Activated T-helper 1 cell treated with anti-CD3 and anti-CD28 coated beads, Interleukin-12 subunit alpha, Interleukin-12 subunit beta, Interleukin-2, Interleukin-4 antibody, amounts not matched to agents 30 ng/mL and 10 ng/mL and 1 ng/mL, durations not matched to agents 14 hours and 24 hours and 36 hours (primary cell): ENCODE measurements at regions not wholly inside any gene's neighbourhood (a gene's known extent, or its start where the extent isn't known, plus 50 kb on each side); places are given as distances from the start of the nearest gene placed in this dataset.

Source experiments
- DNase-seq: peaks from one replicate; pipeline ENCODE4 v3.0.0; 2021; ENCODE audit warnings: low spot score
- H3K27ac Mint-ChIP-seq: one replicate; pipeline ENCODE4 v1.8.0; 2021; ENCODE audit warnings: mild to moderate bottlenecking, mixed read lengths
- H3K27me3 Mint-ChIP-seq: one replicate; pipeline ENCODE4 v1.8.0; 2022; ENCODE audit warnings: mild to moderate bottlenecking, moderate library complexity, mixed read lengths; ENCODE audit not compliant: insufficient read depth
- H3K36me3 Mint-ChIP-seq: one replicate; pipeline ENCODE4 v1.8.0; 2021; ENCODE audit warnings: low read depth, mixed read lengths
- H3K4me1 Mint-ChIP-seq: one replicate; pipeline ENCODE4 v1.8.0; 2021; ENCODE audit warnings: low read depth, mixed read lengths
- H3K4me3 Mint-ChIP-seq: one replicate; pipeline ENCODE4 v1.8.0; 2021; ENCODE audit warnings: mild to moderate bottlenecking, moderate library complexity, mixed read lengths
- H3K9me3 Mint-ChIP-seq: one replicate; pipeline ENCODE4 v1.8.0; 2021; ENCODE audit warnings: mixed read lengths
- intact Hi-C: fragments of 100-400 bp; cut with micrococcal nuclease; formaldehyde crosslinking; loops from one replicate; pipeline ENCODE4 v1.15.1; 2024

GRCh38 chr15:87263871-87264270 is 992.7 kb downstream of the NTRK3 start:
- H3K27me3 Mint-ChIP-seq = no peaks in the 10 kb centered on the region
- H3K4me3 Mint-ChIP-seq = no peak overlapping the region
- H3K9me3 Mint-ChIP-seq = peaks cover 20% of the 10 kb centered on the region
- H3K36me3 Mint-ChIP-seq = no peaks in the 10 kb centered on the region
- H3K4me1 Mint-ChIP-seq = no peaks in the 10 kb centered on the region
- no peak for DNase-seq
- H3K27ac Mint-ChIP-seq = no peak overlapping the region
- intact Hi-C loops = no loop called here

- no peak overlapping the region for H3K4me3 Mint-ChIP-seq
- no peaks in the 10 kb centered on the region for H3K4me1 Mint-ChIP-seq
- no peaks in the 10 kb centered on the region for H3K36me3 Mint-ChIP-seq
- H3K9me3 Mint-ChIP-seq = peaks cover 20% of the 10 kb centered on the region
- H3K27ac Mint-ChIP-seq = no peak overlapping the region
- intact Hi-C loops = no loop called here
- no peaks in the 10 kb centered on the region for H3K27me3 Mint-ChIP-seq
- DNase-seq = no peak
Measured at GRCh38 chr15:87263296-87263695, 993.2 kb downstream of the NTRK3 start.

- no peaks in the 10 kb centered on the region for H3K27me3 Mint-ChIP-seq
- no peak overlapping the region for H3K27ac Mint-ChIP-seq
- intact Hi-C loops = no loop called here
- peaks cover 3% of the 10 kb centered on the region for H3K9me3 Mint-ChIP-seq
- no peak overlapping the region for H3K4me3 Mint-ChIP-seq
- no peaks in the 10 kb centered on the region for H3K4me1 Mint-ChIP-seq
- H3K36me3 Mint-ChIP-seq = no peaks in the 10 kb centered on the region
- DNase-seq = no peak
Measured at GRCh38 chr15:87245592-87245991, 1010.9 kb downstream of the NTRK3 start.

GRCh38 chr15:87243474-87243873 is 1013.1 kb downstream of the NTRK3 start:
- Mint-ChIP-seq H3K4me3 (no peak overlapping the region), H3K27ac (no peak overlapping the region), H3K36me3 (no peaks in the 10 kb centered on the region), H3K9me3 (no peaks in the 10 kb centered on the region), H3K27me3 (no peaks in the 10 kb centered on the region), H3K4me1 (no peaks in the 10 kb centered on the region)
- no peak for DNase-seq
- intact Hi-C loops = no loop called here

GRCh38 chr15:87239582-87240230 is 1016.8 kb downstream of the NTRK3 start:
- intact Hi-C loops = no loop called here
- H3K36me3 Mint-ChIP-seq = no peaks in the 10 kb centered on the region
- no peak overlapping the region for H3K4me3 Mint-ChIP-seq
- H3K9me3 Mint-ChIP-seq = no peaks in the 10 kb centered on the region
- no peaks in the 10 kb centered on the region for H3K27me3 Mint-ChIP-seq
- no peaks in the 10 kb centered on the region for H3K4me1 Mint-ChIP-seq
- DNase-seq = no peak
- no peak overlapping the region for H3K27ac Mint-ChIP-seq

GRCh38 chr15:87238451-87239068 is 1018.0 kb downstream of the NTRK3 start:
- intact Hi-C loops = no loop called here
- no peak for DNase-seq
- Mint-ChIP-seq H3K27me3 (no peaks in the 10 kb centered on the region), H3K4me3 (no peak overlapping the region), H3K9me3 (no peaks in the 10 kb centered on the region), H3K36me3 (no peaks in the 10 kb centered on the region), H3K27ac (no peak overlapping the region), H3K4me1 (no peaks in the 10 kb centered on the region)

- H3K36me3 Mint-ChIP-seq = no peaks in the 10 kb centered on the region
- H3K4me1 Mint-ChIP-seq = no peaks in the 10 kb centered on the region
- peaks cover 3% of the 10 kb centered on the region for H3K9me3 Mint-ChIP-seq
- no peak overlapping the region for H3K4me3 Mint-ChIP-seq
- H3K27me3 Mint-ChIP-seq = no peaks in the 10 kb centered on the region
- DNase-seq = no peak
- intact Hi-C loops = no loop called here
- no peak overlapping the region for H3K27ac Mint-ChIP-seq
Measured at GRCh38 chr15:87228460-87228859, 1028.1 kb downstream of the NTRK3 start.

GRCh38 chr15:87227846-87228245 is 1028.7 kb downstream of the NTRK3 start:
- peaks cover 3% of the 10 kb centered on the region for H3K9me3 Mint-ChIP-seq
- H3K36me3 Mint-ChIP-seq = no peaks in the 10 kb centered on the region
- no peaks in the 10 kb centered on the region for H3K4me1 Mint-ChIP-seq
- no peak overlapping the region for H3K4me3 Mint-ChIP-seq
- intact Hi-C loops = no loop called here
- H3K27me3 Mint-ChIP-seq = no peaks in the 10 kb centered on the region
- H3K27ac Mint-ChIP-seq = no peak overlapping the region
- no peak for DNase-seq

GRCh38 chr15:87225436-87225835 is 1031.1 kb downstream of the NTRK3 start:
- Mint-ChIP-seq H3K27me3 (no peaks in the 10 kb centered on the region), H3K4me3 (no peak overlapping the region), H3K4me1 (no peaks in the 10 kb centered on the region), H3K27ac (no peak overlapping the region), H3K9me3 (peaks cover 3% of the 10 kb centered on the region), H3K36me3 (no peaks in the 10 kb centered on the region)
- intact Hi-C loops = no loop called here
- no peak for DNase-seq

GRCh38 chr15:87224404-87224803 is 1032.1 kb downstream of the NTRK3 start:
- H3K4me3 Mint-ChIP-seq = no peak overlapping the region
- no peaks in the 10 kb centered on the region for H3K27me3 Mint-ChIP-seq

GRCh38 chr15:87219650-87220615 is 1036.6 kb downstream of the NTRK3 start:
- Mint-ChIP-seq H3K27me3 (no peaks in the 10 kb centered on the region), H3K9me3 (no peaks in the 10 kb centered on the region), H3K4me3 (no peak overlapping the region), H3K27ac (no peak overlapping the region), H3K4me1 (no peaks in the 10 kb centered on the region), H3K36me3 (no peaks in the 10 kb centered on the region)
- intact Hi-C loops = no loop called here
- DNase-seq = no peak

More at GRCh38 chr15:87224404-87224803, 1032.1 kb downstream of the NTRK3 start:
- H3K9me3 Mint-ChIP-seq = peaks cover 3% of the 10 kb centered on the region
- H3K36me3 Mint-ChIP-seq = no peaks in the 10 kb centered on the region
- intact Hi-C loops = no loop called here
- no peaks in the 10 kb centered on the region for H3K4me1 Mint-ChIP-seq
- no peak for DNase-seq
- no peak overlapping the region for H3K27ac Mint-ChIP-seq

GRCh38 chr15:87215100-87215499 is 1041.4 kb downstream of the NTRK3 start:
- Mint-ChIP-seq H3K4me1 (no peaks in the 10 kb centered on the region), H3K27me3 (no peaks in the 10 kb centered on the region), H3K4me3 (no peak overlapping the region), H3K9me3 (no peaks in the 10 kb centered on the region), H3K27ac (no peak overlapping the region), H3K36me3 (no peaks in the 10 kb centered on the region)
- intact Hi-C loops = no loop called here
- DNase-seq = no peak

- no peaks in the 10 kb centered on the region for H3K36me3 Mint-ChIP-seq
- H3K4me1 Mint-ChIP-seq = no peaks in the 10 kb centered on the region
- H3K9me3 Mint-ChIP-seq = no peaks in the 10 kb centered on the region
- no peak overlapping the region for H3K27ac Mint-ChIP-seq
- no peak overlapping the region for H3K4me3 Mint-ChIP-seq
- no peak for DNase-seq
- intact Hi-C loops = no loop called here
- no peaks in the 10 kb centered on the region for H3K27me3 Mint-ChIP-seq
Measured at GRCh38 chr15:87213626-87214025, 1042.9 kb downstream of the NTRK3 start.
